Skin of body (tissue), 1 donor: ENCODE measurements at regions not wholly inside any gene's neighbourhood (a gene's known extent, or its start where the extent isn't known, plus 50 kb on each side); places are given as distances from the start of the nearest gene placed in this dataset.
A peak's percentile ranks its signal among the peaks of the same experiment; 100 is the strongest.
"Not testable (repeated sequence)": the region's sequence is repeated elsewhere in the genome, so short reads cannot be mapped to it uniquely, and the experiment has no call there.

Experiments
- DNase-seq: peaks from one replicate; lab custom pipeline; 2025; lab: John Stamatoyannopoulos, UW

DNA sequence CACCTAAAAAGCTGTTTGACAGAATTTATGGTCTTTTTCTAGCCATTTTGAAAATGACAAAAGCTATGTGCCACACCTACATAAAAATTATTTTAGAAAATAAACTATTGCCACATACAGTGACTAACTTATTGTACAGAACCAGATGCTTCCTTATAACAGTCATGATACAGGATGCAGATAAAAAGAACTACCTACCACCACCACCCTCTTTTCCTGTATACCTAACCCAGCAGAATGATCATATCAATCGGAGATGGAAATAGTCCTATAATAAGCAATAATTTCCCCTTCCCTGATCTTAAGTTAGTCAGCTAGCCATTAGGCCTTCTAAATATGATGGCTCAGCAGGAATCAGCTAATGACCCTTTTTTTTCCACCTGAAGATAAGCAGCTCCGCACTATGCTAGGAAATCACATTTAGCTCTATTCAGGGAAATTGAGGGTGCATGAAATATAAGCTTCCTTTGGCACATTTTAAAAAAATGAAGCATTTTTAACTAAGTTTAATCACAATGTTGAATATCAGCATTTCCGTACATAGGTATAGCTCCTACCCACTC is 155.5 kb upstream of the SETMAR start:
- DNase-seq, result no peak

DNA sequence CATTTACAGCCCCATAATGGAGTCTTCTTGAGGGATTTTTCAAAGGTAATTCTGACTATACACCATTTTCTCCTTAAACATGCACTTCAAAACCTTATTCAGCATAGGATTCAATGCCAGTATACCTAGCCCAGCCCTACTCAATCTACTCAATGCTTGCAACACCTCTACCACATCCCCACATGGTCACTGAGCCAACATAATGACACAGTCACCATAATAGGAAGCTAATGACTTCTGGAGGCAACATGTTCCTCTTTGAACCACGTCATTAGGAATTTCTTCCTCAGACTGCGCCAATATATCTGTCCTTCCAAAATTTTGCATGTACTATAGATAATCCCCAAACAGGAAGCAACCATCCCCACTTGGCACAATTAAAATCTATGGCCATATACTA is 153.9 kb upstream of the SETMAR start:
- no peak for DNase-seq

DNA sequence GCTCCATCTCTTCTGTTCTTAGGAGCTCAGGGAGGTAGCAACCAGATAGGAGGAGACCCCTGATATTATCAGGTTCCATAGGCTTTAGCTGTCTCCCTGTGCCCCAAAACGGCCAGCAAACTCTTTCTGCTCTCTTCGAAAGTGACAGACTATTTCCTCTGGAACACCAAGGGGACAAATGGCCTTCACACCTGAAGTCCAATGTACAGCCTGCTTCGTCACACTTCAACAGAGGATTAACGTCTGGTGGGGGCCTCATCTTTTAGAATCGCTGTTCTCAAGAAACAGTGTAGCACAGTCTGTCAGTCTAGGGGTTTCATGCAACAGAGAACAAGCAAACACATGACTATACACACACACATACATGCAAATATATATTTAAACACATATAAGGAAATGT is 152.4 kb upstream of the SETMAR start:
- DNase-seq, result no peak

DNA sequence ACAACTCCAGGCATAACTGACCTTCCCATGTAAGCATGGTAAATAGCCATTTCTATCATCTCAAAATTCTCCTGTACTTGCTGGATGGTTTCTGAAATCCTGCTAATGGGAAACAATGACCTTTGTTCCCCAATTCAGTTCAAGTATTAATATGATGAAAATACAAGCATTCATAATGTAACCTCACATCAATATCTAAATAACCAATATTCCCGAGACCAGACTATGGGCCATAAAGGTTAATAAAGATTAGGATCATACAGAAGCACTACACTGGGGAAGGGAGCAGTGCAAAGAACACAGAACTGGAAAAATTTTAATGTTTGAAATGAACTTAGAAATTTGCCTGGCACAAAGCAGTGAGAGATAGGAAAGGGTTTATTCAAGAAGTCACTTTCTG is 151.3 kb upstream of the SETMAR start:
- DNase-seq, result no peak

DNA sequence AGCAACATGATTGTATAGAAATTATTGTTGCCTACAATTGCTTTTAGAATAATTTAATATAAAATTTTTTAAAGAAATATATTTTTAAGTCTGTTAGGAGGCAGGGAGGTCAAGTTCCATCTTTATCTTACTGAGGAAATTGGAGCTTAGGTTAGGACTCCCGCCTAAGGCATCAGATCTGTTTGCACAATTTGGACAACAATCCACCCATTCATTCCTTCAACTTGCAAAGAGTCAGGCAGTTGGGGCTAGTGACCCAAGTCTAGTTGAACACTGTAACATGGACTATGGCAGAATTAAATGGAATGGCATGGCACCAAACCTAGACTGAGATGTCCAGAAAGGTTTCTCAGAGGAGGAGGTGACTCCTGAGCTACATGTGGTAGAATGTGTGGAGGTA is 149.4 kb upstream of the SETMAR start:
- no peak for DNase-seq

DNA sequence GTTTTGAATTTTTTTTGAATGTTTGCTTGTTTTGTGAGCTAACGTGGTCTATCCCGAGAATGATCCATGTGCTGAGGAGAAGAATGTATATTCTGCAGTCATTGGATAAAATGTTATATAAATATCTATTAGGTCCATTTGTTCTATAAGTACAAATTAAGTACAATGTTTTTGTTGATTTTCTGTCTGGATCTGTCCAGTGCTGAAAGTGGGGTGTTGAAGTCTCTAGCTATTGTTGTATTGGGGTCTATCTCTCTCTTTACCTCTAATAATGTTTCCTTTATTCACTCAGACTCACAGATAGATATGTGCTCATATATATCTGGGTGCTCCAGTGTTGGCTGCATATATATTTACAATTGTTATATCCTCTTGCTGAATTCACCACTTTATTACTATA is 144.8 kb upstream of the SETMAR start:
- DNase-seq, result no peak

DNA sequence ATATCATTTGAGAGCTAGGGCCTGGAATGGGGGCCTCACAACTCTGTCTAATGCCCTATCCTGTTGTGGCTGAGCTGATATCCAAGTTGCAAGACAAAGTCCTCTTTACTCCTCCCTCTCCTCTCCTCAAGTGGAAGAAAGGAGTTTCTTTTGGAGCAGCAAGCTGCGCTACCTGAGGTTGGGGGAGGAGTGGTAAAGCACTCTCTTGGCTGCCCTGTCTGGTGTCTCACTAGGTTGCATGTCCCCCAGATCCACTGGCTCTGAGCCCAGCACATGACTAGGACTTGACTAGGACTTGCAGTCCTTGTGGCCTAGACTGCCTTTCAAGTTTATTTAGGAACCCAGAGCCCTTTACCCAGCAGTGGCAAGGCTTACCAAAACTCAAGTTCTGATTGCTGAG is 141.1 kb upstream of the SETMAR start:
- no peak for DNase-seq

DNA sequence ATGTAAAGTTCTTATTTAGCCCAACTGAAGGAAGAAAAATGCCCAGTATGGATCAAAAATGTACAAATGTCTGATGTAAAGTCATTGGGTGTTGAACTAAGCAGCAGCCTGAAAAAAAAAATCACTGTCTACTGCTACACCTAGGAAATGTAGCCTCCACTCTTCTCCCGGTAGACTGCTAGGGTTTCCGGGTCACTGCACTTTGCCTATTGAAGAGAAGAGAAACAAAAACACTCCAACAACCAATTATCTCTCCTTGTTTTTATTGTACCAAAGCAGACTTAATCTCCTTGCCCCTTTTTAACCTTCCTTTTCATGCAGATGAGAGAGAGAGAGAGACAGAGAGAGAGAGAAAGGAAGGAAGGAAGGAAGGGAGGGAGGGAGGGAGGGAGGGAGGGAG is 140.2 kb upstream of the SETMAR start:
- DNase-seq, result no peak

DNA sequence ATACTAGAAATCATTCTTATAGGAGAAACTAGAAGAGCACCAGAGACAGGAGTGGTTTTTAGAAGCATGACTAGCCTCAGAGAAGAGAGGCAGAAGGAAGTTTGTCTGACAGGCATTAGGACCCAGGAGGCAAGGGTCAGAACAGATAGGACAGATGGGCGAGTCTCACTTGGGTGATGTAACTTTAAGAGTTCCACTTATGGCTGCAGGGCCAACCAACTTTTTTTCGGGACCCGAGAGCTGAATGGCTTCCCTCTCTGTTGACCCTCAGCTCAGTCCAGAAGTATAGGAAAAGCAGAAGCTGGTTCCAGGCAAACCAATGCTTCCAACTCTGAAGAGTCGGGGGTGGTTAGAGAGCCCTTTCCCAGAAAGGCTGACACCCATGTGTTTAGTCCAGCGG is 136.6 kb upstream of the SETMAR start:
- DNase-seq, result no peak

DNA sequence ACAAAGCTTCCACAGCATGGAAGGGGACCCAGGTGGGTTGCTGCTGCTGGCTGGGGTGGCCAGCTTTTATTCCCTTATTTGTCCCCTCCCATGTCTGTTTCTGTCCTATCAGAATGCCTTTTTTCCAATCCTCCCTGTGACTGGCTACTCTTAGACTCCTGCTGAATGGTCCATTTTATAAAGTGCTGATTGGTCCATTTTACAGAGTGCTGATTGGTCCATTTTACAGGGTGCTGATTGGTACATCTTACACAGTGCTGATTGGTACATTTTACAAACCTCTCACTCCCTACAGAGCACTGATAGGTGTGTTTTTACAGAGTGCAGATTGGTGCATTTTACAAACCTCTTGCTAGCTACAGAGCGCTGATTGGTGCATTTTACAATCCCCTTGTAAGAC is 135.9 kb upstream of the SETMAR start:
- DNase-seq, result not testable (repeated sequence)

DNA sequence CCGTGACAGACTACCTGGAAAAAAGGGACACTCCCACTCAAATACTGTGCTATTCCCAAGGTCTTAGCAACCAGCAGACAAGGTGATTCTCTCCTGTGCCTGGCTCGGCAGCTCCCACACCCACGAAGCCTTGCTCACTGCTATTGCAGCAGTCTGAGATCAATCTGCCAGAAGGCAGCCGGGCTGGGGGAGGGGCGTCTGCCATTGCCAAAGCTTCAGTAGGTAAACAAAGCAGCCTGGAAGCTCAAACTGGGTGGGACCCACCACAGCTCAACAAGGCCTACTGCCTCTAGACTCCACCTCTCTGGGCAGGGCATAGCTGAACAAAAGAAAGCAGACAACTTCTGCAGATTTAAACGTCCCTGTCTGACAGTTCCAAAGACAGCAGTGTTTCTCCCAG is 128.4 kb upstream of the SETMAR start:
- no peak for DNase-seq

DNA sequence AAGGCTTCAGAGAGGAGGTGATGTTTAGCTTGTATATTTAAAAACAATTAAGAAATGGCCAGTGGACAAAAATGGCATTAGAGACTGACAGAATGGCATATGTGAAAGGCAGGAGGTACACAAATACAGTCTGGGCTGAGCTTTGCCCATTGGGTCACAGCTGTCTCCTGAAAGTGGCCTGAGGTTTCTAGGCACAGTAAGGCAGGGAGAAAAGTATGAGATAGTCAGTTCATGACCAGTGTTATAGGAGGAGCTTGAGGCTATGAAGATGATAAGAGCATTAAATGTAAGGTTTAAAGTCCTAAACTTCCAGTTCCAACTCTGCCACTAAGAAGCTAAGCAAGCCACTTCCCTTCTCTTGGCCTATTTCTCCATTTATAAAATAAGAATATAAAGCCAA is 111.2 kb upstream of the SETMAR start:
- no peak for DNase-seq

DNA sequence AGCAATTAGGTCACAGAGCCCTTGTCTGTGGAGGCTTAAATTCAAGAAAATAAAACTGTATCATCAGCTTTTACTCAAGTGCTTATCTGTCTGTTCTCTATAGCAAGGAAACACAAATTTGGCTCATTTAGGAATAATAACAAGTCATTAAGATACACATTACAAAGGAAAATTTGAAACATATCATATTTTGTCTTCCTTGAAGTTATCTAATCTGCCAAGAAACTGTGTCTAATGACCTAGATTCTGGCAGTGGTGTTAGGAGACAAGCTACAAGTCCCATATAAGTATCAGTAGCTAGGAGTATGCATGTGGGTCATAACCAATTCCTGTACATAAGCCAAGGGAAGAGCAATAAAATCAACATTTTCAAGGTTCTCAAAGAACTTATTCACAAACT is 108.2 kb upstream of the SETMAR start:
- DNase-seq, result no peak

DNA sequence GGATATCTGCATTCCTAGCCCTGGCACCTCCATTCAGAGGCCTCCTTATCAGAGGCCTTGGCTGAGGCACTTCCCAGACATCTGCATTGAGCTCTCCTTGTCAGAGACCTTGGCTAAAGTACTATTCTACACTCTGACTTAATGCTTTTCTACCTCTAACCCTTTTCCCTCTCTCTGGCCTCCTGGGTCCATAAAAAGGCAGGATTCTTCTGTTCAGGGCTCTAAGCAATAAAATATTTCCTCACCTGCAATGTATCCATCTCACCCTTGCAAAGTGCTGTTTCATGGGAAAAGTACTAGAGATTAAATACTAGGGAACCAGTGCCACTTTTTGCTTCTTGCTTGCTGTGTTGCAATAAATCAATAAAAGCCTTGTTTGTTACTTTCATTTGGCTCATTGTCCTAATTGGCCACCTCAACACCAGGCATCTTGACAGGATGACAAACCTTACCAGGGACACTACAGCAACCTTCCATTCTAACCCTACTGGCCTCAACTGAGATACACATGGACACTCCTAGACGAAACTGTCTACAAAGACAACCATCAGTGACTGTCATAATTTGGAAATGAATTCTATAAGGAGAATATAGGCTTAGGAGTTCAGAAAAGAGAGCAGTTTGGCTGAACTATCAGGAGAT is 106.5 kb upstream of the SETMAR start:
- DNase-seq, result no peak

DNA sequence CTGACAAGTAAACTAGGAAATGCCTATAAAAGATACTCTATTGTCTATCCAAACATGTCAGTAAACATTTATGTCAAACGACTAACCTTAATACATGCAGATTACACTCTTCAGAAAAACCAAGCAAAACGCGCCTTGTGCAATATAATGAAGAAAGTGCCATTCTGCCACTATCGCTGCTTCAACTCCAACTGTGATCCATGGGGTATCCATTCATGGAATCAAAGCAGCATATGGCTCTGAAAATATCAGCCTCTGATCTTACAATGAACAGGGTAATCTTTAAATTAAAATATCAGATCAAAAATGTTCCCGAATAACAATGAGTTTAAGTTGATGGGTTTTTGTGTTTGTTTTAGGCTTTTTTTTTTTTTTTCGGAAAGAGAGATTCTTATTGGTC is 105.5 kb upstream of the SETMAR start:
- no peak for DNase-seq

DNA sequence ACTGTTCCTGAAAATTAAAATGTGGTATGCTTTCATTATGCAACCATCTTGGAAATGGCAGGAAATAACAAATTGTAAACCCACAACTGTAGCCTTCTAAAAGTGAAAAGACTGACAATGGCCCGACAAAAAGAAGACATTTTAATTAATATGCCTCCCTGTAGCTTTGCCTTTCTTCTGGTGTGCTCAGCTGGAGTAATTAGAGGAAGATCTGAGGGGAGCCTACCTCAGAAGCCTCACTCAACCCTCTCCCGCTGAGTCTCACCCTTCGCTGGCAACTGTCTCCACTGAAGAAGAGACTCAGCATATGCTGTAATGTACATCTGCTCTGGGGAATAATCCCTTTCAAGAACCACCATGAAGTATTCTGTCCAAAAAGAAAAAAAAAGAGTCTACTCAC is 104.7 kb upstream of the SETMAR start:
- no peak for DNase-seq

DNA sequence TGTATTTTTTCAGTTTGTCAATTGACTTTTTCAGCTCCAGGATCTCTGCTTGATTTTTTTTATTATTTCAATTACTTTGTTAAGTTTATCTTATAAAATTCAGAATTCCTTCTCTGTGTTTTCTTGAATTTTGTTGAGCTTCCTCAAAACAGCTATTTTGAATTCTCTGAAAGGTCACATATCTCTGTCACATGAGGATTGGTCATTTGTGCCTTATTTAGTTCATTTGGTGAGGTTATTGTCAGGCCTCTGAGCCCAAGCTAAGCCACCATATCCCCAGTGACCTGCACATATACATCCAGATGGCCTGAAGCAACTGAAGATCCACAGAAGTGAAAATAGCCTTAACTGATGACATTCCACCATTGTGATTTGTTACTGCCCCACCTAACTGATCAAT is 98.4 kb upstream of the SETMAR start:
- not testable (repeated sequence) for DNase-seq

DNA sequence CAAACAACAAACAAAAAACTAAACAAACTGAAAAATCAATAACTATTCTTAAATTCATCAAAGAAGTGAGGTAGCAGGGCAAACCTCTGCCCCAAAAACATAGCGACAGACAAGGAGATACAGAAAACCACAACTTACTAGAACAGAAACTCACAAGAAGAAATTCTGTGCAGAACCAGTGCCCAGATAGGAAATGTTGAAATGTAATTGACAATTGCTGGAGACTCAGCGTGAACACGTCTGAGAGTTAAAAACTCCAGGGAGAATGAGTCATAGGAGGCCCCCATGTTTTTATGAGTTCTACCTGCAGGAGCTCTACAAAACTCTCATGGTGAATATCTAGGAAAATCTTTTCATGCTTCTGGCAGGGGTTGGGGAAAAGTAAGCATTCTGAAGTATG is 95.5 kb upstream of the SETMAR start:
- DNase-seq, result no peak

DNA sequence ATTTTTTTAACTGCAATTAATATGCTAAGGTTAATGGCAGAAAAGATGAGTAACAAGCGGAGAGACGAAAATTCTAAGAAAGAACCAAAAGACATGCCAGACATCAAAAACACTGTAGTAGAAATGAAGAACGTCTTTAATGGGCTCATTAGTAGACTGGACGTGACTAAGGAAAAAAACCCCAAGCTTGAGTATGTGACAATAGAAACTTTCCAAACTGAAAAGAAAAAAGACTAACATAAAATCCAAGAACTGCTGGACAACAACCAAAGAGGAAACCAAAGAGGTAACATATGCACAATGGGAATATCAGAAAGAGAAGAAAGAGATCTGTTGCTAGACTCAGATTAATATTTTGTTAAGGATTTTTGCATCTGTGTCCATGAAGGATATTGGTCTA is 94.6 kb upstream of the SETMAR start:
- no peak for DNase-seq

DNA sequence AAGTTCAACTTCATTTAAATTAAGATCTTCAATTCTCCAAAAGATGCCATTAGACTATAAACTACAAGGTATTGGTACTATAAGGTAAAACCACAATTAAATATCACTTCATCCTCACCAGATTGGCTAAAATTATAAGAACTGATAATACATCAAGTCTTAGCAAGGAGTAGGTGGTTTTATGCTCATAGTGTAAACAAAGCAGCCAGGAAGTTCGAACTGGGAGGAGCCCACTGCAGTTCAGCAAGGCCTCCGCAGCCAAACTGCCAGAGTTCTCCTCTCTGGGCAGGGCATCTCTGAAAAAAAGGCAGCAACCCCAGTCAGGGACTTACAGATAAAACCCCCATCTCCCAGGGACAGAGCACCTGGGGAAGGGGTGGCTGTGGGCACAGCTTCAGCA is 91.6 kb upstream of the SETMAR start:
- DNase-seq, result no peak

DNA sequence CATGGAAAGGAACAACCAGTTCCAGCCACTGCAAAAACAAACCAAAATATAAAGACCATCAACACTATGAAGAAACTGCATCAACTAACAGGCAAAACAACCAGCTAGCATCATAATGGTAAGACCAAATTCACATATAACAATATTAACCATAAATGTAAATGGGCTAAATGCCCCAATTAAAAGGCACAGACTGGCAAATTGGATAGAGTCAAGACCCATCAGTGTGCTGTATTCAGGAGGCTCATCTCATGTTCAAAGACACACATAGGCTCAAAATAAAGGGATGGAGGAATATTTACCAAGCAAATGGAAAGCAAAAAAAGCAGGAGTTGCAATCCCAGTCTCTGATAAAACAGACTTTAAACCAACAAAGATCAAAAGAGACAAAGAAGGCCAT is 89.7 kb upstream of the SETMAR start:
- DNase-seq, result not testable (repeated sequence)

DNA sequence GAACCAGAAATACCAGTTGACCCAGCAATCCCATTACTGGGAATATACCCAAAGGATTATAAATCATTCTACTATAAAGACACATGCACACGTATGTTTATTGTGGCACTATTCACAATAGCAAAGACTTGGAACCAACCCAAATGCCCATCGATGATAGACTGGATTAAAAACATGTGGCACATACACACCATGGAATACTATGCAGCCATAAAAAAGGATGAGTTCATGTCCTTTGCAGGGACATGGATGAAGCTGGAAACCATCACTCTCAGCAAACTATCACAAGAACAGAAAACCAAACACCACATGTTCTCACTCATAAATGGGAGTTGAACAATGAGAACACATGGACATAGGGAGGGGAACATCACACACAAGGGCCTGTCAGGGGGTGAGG is 86.2 kb upstream of the SETMAR start:
- DNase-seq, result not testable (repeated sequence)

DNA sequence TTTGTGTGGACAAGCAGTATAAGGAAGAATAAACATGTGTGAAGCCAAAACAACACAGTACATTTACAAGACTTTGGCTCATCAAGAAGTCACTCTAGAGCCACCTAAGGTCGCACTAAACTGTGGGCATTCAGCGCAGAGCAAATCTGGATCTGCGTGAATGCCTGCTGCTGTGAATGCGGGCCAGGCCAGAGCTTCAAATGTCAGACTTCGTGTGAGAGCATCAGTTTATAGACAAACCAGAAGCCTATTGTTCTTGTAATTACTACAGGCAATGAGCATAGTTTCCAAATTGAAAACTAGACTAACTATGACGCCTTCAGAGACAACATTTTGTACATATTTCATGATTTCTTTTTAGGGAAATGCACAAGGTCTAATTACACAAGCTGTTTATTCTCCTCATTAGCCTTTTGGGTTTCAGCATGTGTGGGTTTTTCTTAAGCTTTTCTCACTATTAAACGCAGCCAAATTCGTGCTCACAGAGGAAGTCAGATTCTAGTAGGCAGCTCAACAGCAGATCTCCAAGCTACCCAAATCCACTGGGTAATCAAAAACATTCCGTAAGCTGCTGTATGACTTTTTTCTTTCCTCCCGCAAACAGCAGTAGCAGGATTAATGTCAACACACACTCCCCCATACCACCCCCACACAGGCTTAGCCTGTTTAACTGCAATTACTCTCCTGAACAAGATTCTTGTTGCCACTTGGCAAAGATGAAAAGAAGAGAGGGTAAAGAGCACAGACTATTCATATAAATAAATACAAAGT is 84.5 kb upstream of the SETMAR start:
- DNase-seq, result peak; percentile 61
